Fibroblast of lung (primary cell): ENCODE measurements at regions not wholly inside any gene's neighbourhood (a gene's known extent, or its start where the extent isn't known, plus 50 kb on each side); places are given as distances from the start of the nearest gene placed in this dataset.

ENCODE experiments used
- CTCF ChIP-seq, 2 donors: IDR thresholded peaks in 1 of 2; conservative IDR thresholded peaks in 1 of 2; 1 replicate in 1 of 2; 2 replicates in 1 of 2; pipeline ENCODE4 v1.5.1; 2011 to 2012; ENCODE audit warnings: low read length in 2 of 2, control low read depth in 1 of 2, inconsistent platforms in 1 of 2, low read depth in 1 of 2, mild to moderate bottlenecking in 1 of 2
- EZH2 ChIP-seq: IDR thresholded peaks from 2 replicates; pipeline ENCODE4 v1.5.1; 2012; ENCODE audit warnings: low read length, control low read depth, mild to moderate bottlenecking; ENCODE audit errors: missing control alignments

- TF ChIP-seq CTCF (conservative IDR thresholded peaks at IDR 0.05 in 1 of 2, IDR thresholded peaks at IDR 0.05 in 1 of 2; ENCODE audit: low read depth in 1 of 2, low read length in 2 of 2) (no peak), EZH2 (no peak)
Measured at GRCh38 chr1:78255383-78255782, 209.6 kb downstream of the GIPC2 start.
